Vagina (tissue), 2 donors: ENCODE measurements at regions not wholly inside any gene's neighbourhood (a gene's known extent, or its start where the extent isn't known, plus 50 kb on each side); places are given as distances from the start of the nearest gene placed in this dataset.

Experiments
- POLR2A ChIP-seq, 2 donors: fragments of 450-650 bp; IDR thresholded peaks; one replicate each; pipeline ENCODE4 v1.6.1; 2017; ENCODE audit warnings: antibody characterized with exemption in 2 of 2, mild to moderate bottlenecking in 2 of 2, moderate library complexity in 2 of 2
- POLR2AphosphoS5 ChIP-seq, 2 donors: sonication (generic); formaldehyde crosslinking; IDR thresholded peaks; one replicate each; pipeline ENCODE4 v1.9.0; 2017; ENCODE audit warnings: antibody characterized with exemption in 2 of 2, mild to moderate bottlenecking in 2 of 2, low read depth in 1 of 2; ENCODE audit not compliant: insufficient read depth in 1 of 2
- TF ChIP-seq, protein P1 (sequence below), 3 experiments: fragments of 450-650 bp in 2 of 3; fragments of 200-600 bp in 1 of 3; sonication (generic) in 1 of 3; IDR thresholded peaks; one replicate each; pipeline ENCODE4 v1.5.1; 2017 to 2019; ENCODE audit warnings: antibody characterized with exemption in 3 of 3, mild to moderate bottlenecking in 2 of 3, moderate library complexity in 2 of 3

DNA sequence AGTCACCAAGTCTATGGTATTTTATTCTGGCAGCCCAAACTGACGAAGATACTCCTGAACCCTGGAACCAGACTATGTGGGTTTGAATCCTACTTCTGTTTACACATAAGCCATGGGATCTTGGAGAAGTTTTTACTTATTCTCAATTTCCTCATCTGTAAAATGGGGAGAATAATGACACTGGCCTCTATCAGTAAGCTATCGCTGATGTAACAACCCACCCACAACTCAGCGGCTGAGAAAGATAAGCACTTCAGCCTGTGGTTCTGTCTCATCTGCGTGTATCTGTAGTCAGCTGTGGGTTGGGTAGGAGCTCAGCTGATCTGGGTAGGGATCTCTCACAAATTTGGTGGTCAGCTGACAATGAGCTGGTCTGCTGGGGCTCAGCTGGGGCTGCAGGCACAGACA, 68.0 kb upstream of the ALX4 start:
- TF ChIP-seq POLR2AphosphoS5 (IDR thresholded peaks at IDR 0.05; ENCODE audit: insufficient read depth in 1 of 2, low read depth in 1 of 2) (no peak), POLR2A (IDR thresholded peaks at IDR 0.05) (no peak)
- TF ChIP-seq, protein P1, sequence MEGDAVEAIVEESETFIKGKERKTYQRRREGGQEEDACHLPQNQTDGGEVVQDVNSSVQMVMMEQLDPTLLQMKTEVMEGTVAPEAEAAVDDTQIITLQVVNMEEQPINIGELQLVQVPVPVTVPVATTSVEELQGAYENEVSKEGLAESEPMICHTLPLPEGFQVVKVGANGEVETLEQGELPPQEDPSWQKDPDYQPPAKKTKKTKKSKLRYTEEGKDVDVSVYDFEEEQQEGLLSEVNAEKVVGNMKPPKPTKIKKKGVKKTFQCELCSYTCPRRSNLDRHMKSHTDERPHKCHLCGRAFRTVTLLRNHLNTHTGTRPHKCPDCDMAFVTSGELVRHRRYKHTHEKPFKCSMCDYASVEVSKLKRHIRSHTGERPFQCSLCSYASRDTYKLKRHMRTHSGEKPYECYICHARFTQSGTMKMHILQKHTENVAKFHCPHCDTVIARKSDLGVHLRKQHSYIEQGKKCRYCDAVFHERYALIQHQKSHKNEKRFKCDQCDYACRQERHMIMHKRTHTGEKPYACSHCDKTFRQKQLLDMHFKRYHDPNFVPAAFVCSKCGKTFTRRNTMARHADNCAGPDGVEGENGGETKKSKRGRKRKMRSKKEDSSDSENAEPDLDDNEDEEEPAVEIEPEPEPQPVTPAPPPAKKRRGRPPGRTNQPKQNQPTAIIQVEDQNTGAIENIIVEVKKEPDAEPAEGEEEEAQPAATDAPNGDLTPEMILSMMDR (IDR thresholded peaks at IDR 0.05): no peak
